T-helper 1 cell treated with Interleukin-12 subunit alpha and Interleukin-12 subunit beta and Interleukin-4 antibody, amounts not matched to agents 30 ng/mL and 1 ng/mL, for 36 hours (primary cell): ENCODE measurements at regions not wholly inside any gene's neighbourhood (a gene's known extent, or its start where the extent isn't known, plus 50 kb on each side); places are given as distances from the start of the nearest gene placed in this dataset.
"Not testable (repeated sequence)": the region's sequence is repeated elsewhere in the genome, so short reads cannot be mapped to it uniquely, and the experiment has no call there.

Source experiments
- intact Hi-C: fragments of 100-400 bp; cut with micrococcal nuclease; formaldehyde crosslinking; loops from one replicate; pipeline ENCODE4 v1.15.1; 2024

- intact Hi-C loops, result no loop called here
Measured at GRCh38 chr4:126630230-126630629, 1002.5 kb upstream of the INTU start.

- intact Hi-C loops, result no loop called here
Measured at GRCh38 chr4:126633306-126633705, 999.5 kb upstream of the INTU start.

GRCh38 chr4:126637706-126638105 lies 995.1 kb upstream of the INTU start:
- intact Hi-C loops, result no loop called here

- intact Hi-C loops, result no loop called here
Measured at GRCh38 chr4:126647320-126647719, 985.4 kb upstream of the INTU start.

- intact Hi-C loops, result no loop called here
Measured at GRCh38 chr4:126647756-126648397, 984.9 kb upstream of the INTU start.

GRCh38 chr4:126658411-126658810 lies 974.3 kb upstream of the INTU start:
- intact Hi-C loops, result no loop called here

GRCh38 chr4:126661194-126661593 lies 971.6 kb upstream of the INTU start:
- intact Hi-C loops, result no loop called here

GRCh38 chr4:126664839-126665238 lies 967.9 kb upstream of the INTU start:
- intact Hi-C loops, result no loop called here

GRCh38 chr4:126670038-126670437 lies 962.7 kb upstream of the INTU start:
- intact Hi-C loops, result not testable (repeated sequence)

GRCh38 chr4:126678618-126679017 lies 954.1 kb upstream of the INTU start:
- intact Hi-C loops, result no loop called here

GRCh38 chr4:126679303-126679702 lies 953.5 kb upstream of the INTU start:
- intact Hi-C loops, result no loop called here

- intact Hi-C loops, result no loop called here
Measured at GRCh38 chr4:126682250-126682649, 950.5 kb upstream of the INTU start.

- intact Hi-C loops, result no loop called here
Measured at GRCh38 chr4:126686491-126686890, 946.3 kb upstream of the INTU start.

GRCh38 chr4:126687655-126688358 lies 945.0 kb upstream of the INTU start:
- intact Hi-C loops, result no loop called here

- intact Hi-C loops, result no loop called here
Measured at GRCh38 chr4:126691797-126692196, 941.0 kb upstream of the INTU start.

- intact Hi-C loops, result no loop called here
Measured at GRCh38 chr4:126697748-126698147, 935.0 kb upstream of the INTU start.

- intact Hi-C loops, result no loop called here
Measured at GRCh38 chr4:126698224-126698623, 934.5 kb upstream of the INTU start.

- intact Hi-C loops, result no loop called here
Measured at GRCh38 chr4:126701756-126702155, 931.0 kb upstream of the INTU start.

- intact Hi-C loops, result no loop called here
Measured at GRCh38 chr4:126702747-126703146, 930.0 kb upstream of the INTU start.

- intact Hi-C loops, result no loop called here
Measured at GRCh38 chr4:126705266-126705665, 927.5 kb upstream of the INTU start.

GRCh38 chr4:126708716-126709115 lies 924.0 kb upstream of the INTU start:
- intact Hi-C loops, result no loop called here

- intact Hi-C loops, result no loop called here
Measured at GRCh38 chr4:126710935-126711334, 921.8 kb upstream of the INTU start.

GRCh38 chr4:126715067-126715466 lies 917.7 kb upstream of the INTU start:
- intact Hi-C loops, result no loop called here
